Stomach (tissue), 4 donors: ENCODE measurements at regions not wholly inside any gene's neighbourhood (a gene's known extent, or its start where the extent isn't known, plus 50 kb on each side); places are given as distances from the start of the nearest gene placed in this dataset.

Experiments
- EP300 ChIP-seq: sonication (generic); formaldehyde crosslinking; IDR thresholded peaks from one replicate; pipeline ENCODE4 v1.6.1; 2017; ENCODE audit warnings: antibody characterized with exemption
- POLR2AphosphoS5 ChIP-seq, 3 donors: sonication (generic); formaldehyde crosslinking; IDR thresholded peaks; one replicate each; pipeline ENCODE4 v1.6.1; 2016; ENCODE audit warnings: antibody characterized with exemption in 3 of 3
- TF ChIP-seq, protein P1 (sequence below), 7 experiments: fragments of 450-650 bp in 4 of 7; fragments of 200-600 bp in 3 of 7; sonication (generic) in 3 of 7; IDR thresholded peaks; one replicate each; pipeline ENCODE4 v1.5.1; 2016 to 2019; ENCODE audit warnings: antibody characterized with exemption in 7 of 7, control low read depth in 2 of 7, mild to moderate bottlenecking in 1 of 7

DNA sequence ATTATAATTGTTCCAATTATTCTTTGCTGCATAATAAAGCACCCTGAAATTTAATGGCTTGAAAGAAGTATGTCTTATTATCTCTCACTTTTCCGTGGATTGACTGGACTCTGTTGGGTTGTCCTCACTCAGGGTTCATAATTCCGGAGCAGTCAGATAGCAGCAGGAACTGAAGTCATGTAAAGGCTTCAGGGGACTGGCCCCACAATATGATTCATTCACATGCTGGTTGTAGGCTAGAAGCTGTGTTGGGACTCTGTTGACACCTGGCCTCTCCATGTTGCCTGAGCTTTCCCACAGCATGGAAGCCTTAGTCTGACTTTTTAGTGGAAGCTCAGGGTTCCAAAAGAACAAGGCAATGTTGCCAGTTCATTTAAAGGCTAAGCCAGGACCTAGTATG is 367.1 kb upstream of the ADGRL2 start:
- TF ChIP-seq POLR2AphosphoS5 (IDR thresholded peaks at IDR 0.05) (no peak), EP300 (no peak)
- TF ChIP-seq, protein P1, sequence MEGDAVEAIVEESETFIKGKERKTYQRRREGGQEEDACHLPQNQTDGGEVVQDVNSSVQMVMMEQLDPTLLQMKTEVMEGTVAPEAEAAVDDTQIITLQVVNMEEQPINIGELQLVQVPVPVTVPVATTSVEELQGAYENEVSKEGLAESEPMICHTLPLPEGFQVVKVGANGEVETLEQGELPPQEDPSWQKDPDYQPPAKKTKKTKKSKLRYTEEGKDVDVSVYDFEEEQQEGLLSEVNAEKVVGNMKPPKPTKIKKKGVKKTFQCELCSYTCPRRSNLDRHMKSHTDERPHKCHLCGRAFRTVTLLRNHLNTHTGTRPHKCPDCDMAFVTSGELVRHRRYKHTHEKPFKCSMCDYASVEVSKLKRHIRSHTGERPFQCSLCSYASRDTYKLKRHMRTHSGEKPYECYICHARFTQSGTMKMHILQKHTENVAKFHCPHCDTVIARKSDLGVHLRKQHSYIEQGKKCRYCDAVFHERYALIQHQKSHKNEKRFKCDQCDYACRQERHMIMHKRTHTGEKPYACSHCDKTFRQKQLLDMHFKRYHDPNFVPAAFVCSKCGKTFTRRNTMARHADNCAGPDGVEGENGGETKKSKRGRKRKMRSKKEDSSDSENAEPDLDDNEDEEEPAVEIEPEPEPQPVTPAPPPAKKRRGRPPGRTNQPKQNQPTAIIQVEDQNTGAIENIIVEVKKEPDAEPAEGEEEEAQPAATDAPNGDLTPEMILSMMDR (IDR thresholded peaks at IDR 0.05), result no peak
